ENCODE measurements at regions not wholly inside any gene's neighbourhood (a gene's known extent, or its start where the extent isn't known, plus 50 kb on each side); places are given as distances from the start of the nearest gene placed in this dataset.

DNA sequence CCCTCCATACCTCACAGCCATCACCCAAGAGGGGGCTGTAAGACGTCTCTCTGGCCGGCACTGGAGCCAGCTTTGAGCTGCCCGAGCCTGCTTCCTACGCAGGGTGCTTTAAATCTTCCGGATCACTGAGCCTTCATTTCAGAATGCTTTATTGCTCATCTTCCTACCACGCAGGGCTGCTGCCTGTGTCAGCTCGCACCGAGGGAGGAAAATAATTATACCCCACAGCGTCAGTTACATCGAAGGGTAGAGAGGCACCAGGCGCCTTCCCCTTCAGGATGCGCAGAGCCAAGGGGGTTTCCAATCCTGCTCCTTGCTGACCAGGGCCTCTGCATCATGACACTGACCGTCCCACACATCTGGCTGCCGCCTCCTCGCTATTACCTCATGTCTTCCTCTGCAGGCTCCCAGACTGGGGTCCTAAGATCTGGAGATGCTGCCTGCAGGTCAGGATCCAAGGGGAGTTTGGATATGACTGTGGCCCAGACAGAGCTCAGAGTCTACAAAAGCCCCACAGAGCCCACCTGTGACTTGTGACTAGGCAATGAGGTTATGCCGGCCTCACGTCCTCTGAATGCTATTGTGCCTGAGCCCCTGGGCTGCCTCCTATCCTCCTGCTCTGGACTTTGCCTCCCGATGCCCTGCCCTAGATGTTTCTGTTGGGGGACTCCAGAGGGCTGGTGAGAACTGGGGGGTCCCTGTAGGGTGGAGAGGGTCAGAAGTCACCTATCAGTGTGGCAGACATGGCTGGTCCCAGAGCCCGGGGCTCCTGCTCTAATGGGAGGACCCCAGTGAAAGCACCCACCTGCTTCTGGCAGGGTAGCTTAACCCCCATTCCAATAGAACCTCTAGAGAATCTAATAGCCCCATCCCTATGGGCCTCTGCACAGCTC is 220.3 kb upstream of the RTL1 start:
- DNase-seq: no peak

DNA sequence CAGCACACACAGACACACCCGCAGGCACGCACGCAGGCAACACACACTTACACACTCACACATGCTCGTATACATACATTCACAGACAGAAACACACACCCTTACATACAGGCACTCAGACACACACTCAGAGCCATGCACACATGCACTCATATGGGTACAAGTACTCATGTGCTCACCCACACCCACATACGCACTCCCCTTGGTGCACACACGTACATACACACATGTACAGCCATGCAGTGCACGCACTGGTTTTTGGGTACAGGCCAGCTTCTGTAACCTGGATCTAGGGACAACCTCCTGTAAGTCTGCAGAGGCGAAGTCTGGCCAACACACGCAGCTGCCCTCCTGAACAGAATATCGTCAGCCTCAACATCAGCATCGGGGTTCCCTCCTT is 221.3 kb upstream of the RTL1 start:
- no peak for DNase-seq

DNA sequence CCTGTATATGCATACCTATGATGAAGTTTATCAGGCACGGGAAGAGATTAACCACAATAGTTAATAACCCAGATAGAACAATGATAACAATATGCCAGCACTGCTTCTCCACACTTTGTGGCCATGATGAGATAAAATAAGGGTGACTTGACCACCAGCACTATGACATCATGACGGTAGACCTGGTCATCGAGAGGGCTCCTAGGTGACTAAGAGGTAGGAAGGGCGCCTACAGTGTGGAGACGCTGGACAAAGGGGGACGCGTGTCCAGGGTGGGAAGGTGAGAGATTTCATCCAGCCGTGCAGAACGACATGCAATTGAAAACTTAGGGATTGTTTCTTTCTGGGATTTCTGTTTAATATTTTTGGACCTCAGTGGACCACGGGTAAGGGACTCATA is 221.8 kb upstream of the RTL1 start:
- DNase-seq: no peak

GRCh38 chr14:101125719-101126651 is 222.5 kb upstream of the RTL1 start:
- no peak for DNase-seq

GRCh38 chr14:101126731-101127130 is 223.2 kb upstream of the RTL1 start:
- DNase-seq: no peak

GRCh38 chr14:101127224-101127623 is 223.7 kb upstream of the RTL1 start:
- DNase-seq: no peak

DNA sequence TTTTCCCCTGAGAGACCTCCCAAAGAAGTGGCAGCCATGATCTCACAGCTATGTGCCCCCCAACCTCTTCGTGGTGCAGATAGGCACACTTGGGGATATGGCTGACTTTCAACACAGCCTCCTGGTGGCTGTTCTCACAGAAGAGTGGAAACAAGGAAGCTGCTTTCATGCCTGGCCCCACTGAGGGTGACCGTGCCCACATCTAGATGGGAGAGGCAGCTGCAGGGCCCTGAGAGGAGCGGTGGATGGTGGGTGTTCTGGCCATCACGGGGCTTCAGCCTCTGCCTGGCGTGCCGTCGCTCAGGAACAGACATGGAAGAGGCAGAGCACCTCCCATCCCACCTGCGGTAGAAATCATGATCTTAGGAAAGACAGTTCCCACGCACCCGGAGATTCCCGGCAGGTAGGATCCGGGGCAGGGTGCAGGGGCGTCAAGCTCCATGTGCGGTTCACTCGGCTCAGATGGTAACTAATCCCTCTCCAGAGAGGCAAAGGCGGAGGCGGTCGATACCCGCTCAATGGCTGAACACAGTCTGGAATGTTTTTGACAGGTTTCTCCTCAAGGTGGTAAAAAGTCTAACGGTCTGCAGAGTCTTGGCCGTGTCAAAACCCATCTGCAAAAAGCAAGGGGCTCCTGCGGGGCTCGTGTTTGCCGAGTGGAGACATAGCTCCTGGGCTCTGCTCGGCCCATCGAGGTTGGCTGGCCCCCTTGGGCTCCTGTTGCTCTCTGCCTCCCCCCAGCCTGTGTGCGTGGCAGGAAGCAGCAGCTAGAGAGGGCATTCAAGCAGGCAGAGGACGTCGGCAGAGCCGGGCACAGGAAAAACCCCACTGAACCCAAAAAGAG is 225.2 kb upstream of the RTL1 start:
- DNase-seq: no peak

DNA sequence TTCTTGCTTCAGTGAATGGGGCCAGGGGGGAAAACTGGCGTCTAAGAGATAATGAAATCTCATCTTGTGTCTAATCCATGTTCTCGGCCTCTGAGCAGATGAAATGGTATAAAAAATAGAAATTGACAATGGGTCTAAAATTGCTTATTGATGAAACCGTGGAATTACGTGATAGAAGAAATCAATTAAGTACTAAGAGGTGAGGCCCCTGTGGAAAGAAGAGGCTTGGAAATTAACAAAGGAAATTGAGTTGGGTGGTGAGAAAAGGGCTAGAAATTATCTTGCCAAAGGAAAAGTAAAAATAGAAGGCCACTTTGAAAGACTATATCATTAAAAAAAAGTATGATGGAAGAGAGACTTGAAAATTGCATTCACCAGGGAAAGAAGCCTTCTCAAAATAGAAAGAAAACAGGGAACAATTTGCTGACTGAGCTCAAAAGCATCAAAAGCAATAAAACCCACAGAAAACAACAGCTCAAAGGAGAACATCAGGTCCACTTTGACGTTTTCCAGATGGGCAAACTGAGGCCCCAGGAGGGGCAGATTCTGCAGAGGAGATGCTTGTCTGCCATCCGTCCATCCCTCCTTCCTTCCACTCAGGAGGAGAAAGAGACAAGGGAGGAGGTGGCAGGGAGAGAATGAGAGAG is 226.1 kb upstream of the RTL1 start:
- no peak for DNase-seq

GRCh38 chr14:101130861-101131260 is 227.3 kb upstream of the RTL1 start:
- DNase-seq: no peak

GRCh38 chr14:101131451-101131916 is 228.0 kb upstream of the RTL1 start:
- no peak for DNase-seq

- DNase-seq: no peak
Measured at GRCh38 chr14:101132051-101132571, 228.6 kb upstream of the RTL1 start.

GRCh38 chr14:101132588-101132987 is 229.1 kb upstream of the RTL1 start:
- DNase-seq: no peak

DNA sequence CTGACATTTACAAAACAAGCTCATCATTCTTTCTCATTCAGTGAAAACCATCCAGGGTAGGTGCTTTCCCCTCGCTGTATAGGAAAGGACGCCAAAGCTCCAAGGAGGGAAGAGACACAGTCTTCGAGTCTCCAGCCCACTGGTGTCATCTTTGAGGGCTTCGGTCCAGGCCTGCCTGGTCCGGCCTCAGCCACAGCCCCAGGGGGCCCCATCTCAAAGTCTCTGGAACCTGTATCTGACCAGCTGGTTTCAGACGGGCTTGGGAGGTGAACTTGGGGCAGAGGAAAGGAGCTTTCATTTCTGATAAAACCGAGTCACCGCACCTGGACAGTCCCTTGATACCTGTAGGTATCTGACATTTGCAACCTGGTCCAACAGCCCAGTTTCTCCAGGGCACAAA is 229.5 kb upstream of the RTL1 start:
- DNase-seq: no peak

- no peak for DNase-seq
Measured at GRCh38 chr14:101134161-101134631, 230.7 kb upstream of the RTL1 start.

DNA sequence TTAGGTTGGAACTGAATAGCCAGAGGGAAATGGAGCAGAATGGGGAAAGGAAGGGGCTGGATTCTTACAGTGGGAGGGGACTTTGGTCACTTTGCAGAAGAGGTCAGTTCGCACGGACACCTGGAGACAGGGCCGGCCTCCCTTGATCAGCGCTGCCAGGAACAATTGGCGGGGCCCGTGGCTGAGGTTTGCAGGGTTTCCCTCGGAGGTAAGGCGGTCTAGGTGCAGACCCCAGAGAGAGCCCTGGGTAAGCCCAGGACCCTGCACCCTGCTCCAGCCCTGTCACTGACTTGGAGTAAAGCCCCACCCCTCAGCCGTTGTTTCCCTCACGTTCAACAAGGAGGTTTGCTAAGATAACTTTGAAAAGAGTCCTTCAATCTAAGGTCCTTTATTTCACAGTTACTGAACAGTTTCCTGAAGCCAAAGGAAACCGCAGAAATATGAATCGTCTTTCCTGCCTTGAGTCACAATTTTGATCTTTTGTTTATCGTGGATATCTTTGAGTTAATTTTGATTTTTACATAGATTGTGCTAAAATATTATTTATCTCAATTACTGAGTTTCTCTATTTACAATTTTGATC is 231.4 kb upstream of the RTL1 start:
- no peak for DNase-seq

GRCh38 chr14:101135796-101136742 is 232.5 kb upstream of the RTL1 start:
- DNase-seq: no peak

DNA sequence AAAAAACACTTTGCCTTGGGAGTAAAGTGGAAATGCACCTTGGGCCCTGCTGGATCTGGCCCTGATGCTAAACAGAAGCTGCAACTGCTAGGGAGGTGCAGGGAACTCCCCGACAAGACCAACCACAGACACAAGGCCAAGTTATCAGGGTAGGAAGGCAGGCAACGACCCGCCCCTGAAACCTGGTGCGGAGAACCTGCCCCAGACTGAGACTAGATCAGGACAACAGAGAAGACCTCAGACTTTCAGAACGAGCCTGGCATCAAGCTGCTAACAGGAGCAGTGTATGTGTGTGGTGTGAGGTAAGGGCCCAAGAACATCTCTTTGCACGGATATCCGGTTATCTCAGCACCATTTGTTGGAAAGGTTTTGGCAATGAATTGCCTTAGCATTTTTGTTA is 233.7 kb upstream of the RTL1 start:
- no peak for DNase-seq

GRCh38 chr14:101147848-101148247 is 244.3 kb upstream of the RTL1 start:
- DNase-seq: no peak

DNA sequence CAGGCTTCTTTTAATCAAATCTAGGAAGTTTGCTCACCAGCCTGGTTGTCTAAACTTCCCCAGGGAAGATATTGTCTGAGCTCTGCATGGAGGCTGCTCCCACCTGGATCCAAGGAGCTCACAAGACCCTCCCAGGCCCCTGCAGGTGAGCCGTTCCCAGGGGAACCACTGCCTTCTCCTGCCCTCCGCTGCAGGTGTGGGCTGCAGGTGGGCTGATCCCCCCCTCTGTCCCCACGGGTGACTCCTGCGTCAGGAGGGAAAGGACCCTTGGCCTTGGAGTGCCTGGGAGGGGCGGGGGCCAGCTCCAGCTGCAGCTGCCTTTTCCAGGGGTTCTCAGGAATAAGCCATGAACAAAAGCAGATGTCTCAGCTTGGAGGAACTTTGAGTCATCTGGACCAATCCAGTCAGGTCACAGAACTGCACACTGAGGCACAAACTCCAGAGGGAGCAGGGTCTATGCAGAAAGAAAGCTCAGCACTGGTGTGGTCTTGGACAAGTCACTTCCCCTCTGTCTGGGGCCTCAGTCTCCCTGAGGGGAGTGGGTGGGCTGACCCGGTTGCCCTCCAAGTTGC is 246.6 kb upstream of the RTL1 start:
- no peak for DNase-seq

Measured in NCI-H1092 treated with DMSO at 0.1 percent for 48 hours (cell line).